ENCODE measurements at regions not wholly inside any gene's neighbourhood (a gene's known extent, or its start where the extent isn't known, plus 50 kb on each side); places are given as distances from the start of the nearest gene placed in this dataset.

- DNase-seq (ENCODE audit: low spot score), result no peak
Observed at GRCh38 chr1:30051777-30052176, 671.6 kb downstream of the MATN1 start.

- DNase-seq (ENCODE audit: low spot score), result no peak
Observed at GRCh38 chr1:30049748-30050296, 673.6 kb downstream of the MATN1 start.

GRCh38 chr1:30048905-30049304 is 674.5 kb downstream of the MATN1 start:
- no peak for DNase-seq (ENCODE audit: low spot score)

- no peak for DNase-seq (ENCODE audit: low spot score)
Observed at GRCh38 chr1:30047576-30047975, 675.8 kb downstream of the MATN1 start.

GRCh38 chr1:30046751-30047150 is 676.6 kb downstream of the MATN1 start:
- no peak for DNase-seq (ENCODE audit: low spot score)

GRCh38 chr1:30045304-30046090 is 677.9 kb downstream of the MATN1 start:
- DNase-seq (ENCODE audit: low spot score), result no peak

- no peak for DNase-seq (ENCODE audit: low spot score)
Observed at GRCh38 chr1:30044656-30045144, 678.7 kb downstream of the MATN1 start.

GRCh38 chr1:30043731-30044408 is 679.5 kb downstream of the MATN1 start:
- no peak for DNase-seq (ENCODE audit: low spot score)

- no peak for DNase-seq (ENCODE audit: low spot score)
Observed at GRCh38 chr1:30043256-30043655, 680.1 kb downstream of the MATN1 start.

GRCh38 chr1:30042438-30043147 is 680.8 kb downstream of the MATN1 start:
- DNase-seq (ENCODE audit: low spot score), result no peak

- DNase-seq (ENCODE audit: low spot score), result no peak
Observed at GRCh38 chr1:30041741-30042437, 681.5 kb downstream of the MATN1 start.

- DNase-seq (ENCODE audit: low spot score), result no peak
Observed at GRCh38 chr1:30040081-30041019, 683.0 kb downstream of the MATN1 start.

GRCh38 chr1:30039354-30040080 is 683.9 kb downstream of the MATN1 start:
- no peak for DNase-seq (ENCODE audit: low spot score)

GRCh38 chr1:30038134-30039025 is 685.0 kb downstream of the MATN1 start:
- no peak for DNase-seq (ENCODE audit: low spot score)

- no peak for DNase-seq (ENCODE audit: low spot score)
Observed at GRCh38 chr1:30037251-30038118, 685.9 kb downstream of the MATN1 start.

GRCh38 chr1:30036666-30037065 is 686.7 kb downstream of the MATN1 start:
- DNase-seq (ENCODE audit: low spot score), result no peak

- DNase-seq (ENCODE audit: low spot score), result no peak
Observed at GRCh38 chr1:30036229-30036547, 687.2 kb downstream of the MATN1 start.

Measured in Ammon's horn (tissue), 1 donor.